K562 (cell line): ENCODE measurements at regions not wholly inside any gene's neighbourhood (a gene's known extent, or its start where the extent isn't known, plus 50 kb on each side); places are given as distances from the start of the nearest gene placed in this dataset.

Experiments used
- EP300 ChIP-seq: IDR thresholded peaks from 2 replicates; pipeline ENCODE4 v1.6.1; 2012; ENCODE audit warnings: low read length, improper control_type of control experiment
- EWSR1 ChIP-seq: fragments of 450-650 bp; IDR thresholded peaks from 2 replicates; pipeline ENCODE4 v1.6.1; 2018; ENCODE audit warnings: borderline replicate concordance, mild to moderate bottlenecking, low read depth, moderate library complexity; ENCODE audit not compliant: partially characterized antibody
- FOXJ3 ChIP-seq: sonication (generic); formaldehyde crosslinking; IDR thresholded peaks from 2 replicates; pipeline ENCODE4 v1.4.0; 2020; ENCODE audit warnings: mild to moderate bottlenecking, missing genetic modification reagents
- JUN ChIP-seq, 2 experiments: sonication (generic) in 1 of 2; formaldehyde crosslinking in 1 of 2; IDR thresholded peaks; 2 replicates each; pipeline versions ENCODE4 v1.6.1 to v1.8.0; 2012 to 2022; ENCODE audit warnings: borderline replicate concordance in 2 of 2, mild to moderate bottlenecking in 2 of 2, improper control_type of control experiment in 1 of 2, low read depth in 1 of 2, low read length in 1 of 2, missing genetic modification reagents in 1 of 2
- KLF1 ChIP-seq: fragments of 450-650 bp; IDR thresholded peaks from 2 replicates; pipeline ENCODE4 v1.6.1; 2016; ENCODE audit warnings: missing genetic modification characterization, missing compliant biosample characterization
- MYC ChIP-seq, 2 experiments: fragments of 250-450 bp in 1 of 2; sonication (Bioruptor Pico) in 1 of 2; IDR thresholded peaks; 2 replicates each; pipeline versions ENCODE4 v1.5.1 to v1.6.1; 2012 to 2021; ENCODE audit warnings: low read depth in 2 of 2, borderline replicate concordance in 1 of 2, improper control_type of control experiment in 1 of 2, low read length in 1 of 2, mild to moderate bottlenecking in 1 of 2, moderate library complexity in 1 of 2
- PCBP1 ChIP-seq: fragments of 200-400 bp; formaldehyde crosslinking; IDR thresholded peaks from 2 replicates; pipeline ENCODE4 v1.6.1; 2018; ENCODE audit warnings: mild to moderate bottlenecking, low read depth, low read length; ENCODE audit not compliant: poor library complexity, severe bottlenecking
- TSC22D4 ChIP-seq: fragments of 450-650 bp; IDR thresholded peaks from 2 replicates; pipeline ENCODE4 v1.6.1; 2016; ENCODE audit warnings: missing genetic modification characterization, missing biosample characterization, control low read depth
- ZNF146 ChIP-seq: IDR thresholded peaks from one replicate; pipeline ENCODE4 v1.6.1; 2018; ENCODE audit warnings: missing compliant biosample characterization; ENCODE audit not compliant: unreplicated experiment
- ZNF561 ChIP-seq: fragments of 450-650 bp; formaldehyde crosslinking; conservative IDR thresholded peaks from 2 replicates; pipeline ENCODE4 v1.4.0; 2020; ENCODE audit warnings: mild to moderate bottlenecking, moderate library complexity
- TF ChIP-seq, protein P1 (sequence below), 3 experiments: IDR thresholded peaks in 2 of 3; conservative IDR thresholded peaks in 1 of 3; 2 replicates each; pipeline ENCODE4 v1.5.1; 2011 to 2012; ENCODE audit warnings: low read length in 3 of 3, mild to moderate bottlenecking in 3 of 3, control low read depth in 2 of 3, improper control_type of control experiment in 1 of 3, inconsistent platforms in 1 of 3, low read depth in 1 of 3, mixed read lengths in 1 of 3, moderate library complexity in 1 of 3; ENCODE audit not compliant: insufficient read depth in 2 of 3
- TF ChIP-seq, protein P2 (sequence below): fragments of 250-450 bp; sonication (Bioruptor Pico); IDR thresholded peaks from 2 replicates; pipeline ENCODE4 v1.8.0; 2021; ENCODE audit warnings: moderate library complexity, mild to moderate bottlenecking, inconsistent platforms

- TF ChIP-seq, protein P1, sequence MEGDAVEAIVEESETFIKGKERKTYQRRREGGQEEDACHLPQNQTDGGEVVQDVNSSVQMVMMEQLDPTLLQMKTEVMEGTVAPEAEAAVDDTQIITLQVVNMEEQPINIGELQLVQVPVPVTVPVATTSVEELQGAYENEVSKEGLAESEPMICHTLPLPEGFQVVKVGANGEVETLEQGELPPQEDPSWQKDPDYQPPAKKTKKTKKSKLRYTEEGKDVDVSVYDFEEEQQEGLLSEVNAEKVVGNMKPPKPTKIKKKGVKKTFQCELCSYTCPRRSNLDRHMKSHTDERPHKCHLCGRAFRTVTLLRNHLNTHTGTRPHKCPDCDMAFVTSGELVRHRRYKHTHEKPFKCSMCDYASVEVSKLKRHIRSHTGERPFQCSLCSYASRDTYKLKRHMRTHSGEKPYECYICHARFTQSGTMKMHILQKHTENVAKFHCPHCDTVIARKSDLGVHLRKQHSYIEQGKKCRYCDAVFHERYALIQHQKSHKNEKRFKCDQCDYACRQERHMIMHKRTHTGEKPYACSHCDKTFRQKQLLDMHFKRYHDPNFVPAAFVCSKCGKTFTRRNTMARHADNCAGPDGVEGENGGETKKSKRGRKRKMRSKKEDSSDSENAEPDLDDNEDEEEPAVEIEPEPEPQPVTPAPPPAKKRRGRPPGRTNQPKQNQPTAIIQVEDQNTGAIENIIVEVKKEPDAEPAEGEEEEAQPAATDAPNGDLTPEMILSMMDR (IDR thresholded peaks at IDR 0.05 in 2 of 3, conservative IDR thresholded peaks at IDR 0.05 in 1 of 3; ENCODE audit: insufficient read depth in 2 of 3, low read depth in 1 of 3, low read length in 3 of 3) = peak in 1 of 3 experiments; percentile 19; a peak in 1 of 6 replicates
- TF ChIP-seq PCBP1 (no peak), FOXJ3 (CRISPR knock-in tag) (no peak), ZNF146 (CRISPR knock-in tag) (no peak), TSC22D4 (tag) (no peak), ZNF561 (CRISPR knock-in tag) (no peak), EWSR1 (no peak), EP300 (no peak), KLF1 (tag) (no peak), MYC (IDR thresholded peaks at IDR 0.05; ENCODE audit: low read depth, low read length) (no peak), MYC (CRISPR knock-in tag; IDR thresholded peaks at IDR 0.05; ENCODE audit: borderline replicate concordance, low read depth) (no peak), JUN (IDR thresholded peaks at IDR 0.05; ENCODE audit: borderline replicate concordance, low read depth, low read length) (no peak), JUN (CRISPR knock-in tag; IDR thresholded peaks at IDR 0.05; ENCODE audit: borderline replicate concordance) (no peak)
- TF ChIP-seq, protein P2, sequence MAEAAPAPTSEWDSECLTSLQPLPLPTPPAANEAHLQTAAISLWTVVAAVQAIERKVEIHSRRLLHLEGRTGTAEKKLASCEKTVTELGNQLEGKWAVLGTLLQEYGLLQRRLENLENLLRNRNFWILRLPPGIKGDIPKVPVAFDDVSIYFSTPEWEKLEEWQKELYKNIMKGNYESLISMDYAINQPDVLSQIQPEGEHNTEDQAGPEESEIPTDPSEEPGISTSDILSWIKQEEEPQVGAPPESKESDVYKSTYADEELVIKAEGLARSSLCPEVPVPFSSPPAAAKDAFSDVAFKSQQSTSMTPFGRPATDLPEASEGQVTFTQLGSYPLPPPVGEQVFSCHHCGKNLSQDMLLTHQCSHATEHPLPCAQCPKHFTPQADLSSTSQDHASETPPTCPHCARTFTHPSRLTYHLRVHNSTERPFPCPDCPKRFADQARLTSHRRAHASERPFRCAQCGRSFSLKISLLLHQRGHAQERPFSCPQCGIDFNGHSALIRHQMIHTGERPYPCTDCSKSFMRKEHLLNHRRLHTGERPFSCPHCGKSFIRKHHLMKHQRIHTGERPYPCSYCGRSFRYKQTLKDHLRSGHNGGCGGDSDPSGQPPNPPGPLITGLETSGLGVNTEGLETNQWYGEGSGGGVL (CRISPR knock-in tag) = no peak
These were observed 163.7 kb upstream of the NCK2 start for GRCh38 chr2:105580870-105581554.
